Psoas muscle (tissue), 7 donors: ENCODE measurements at regions not wholly inside any gene's neighbourhood (a gene's known extent, or its start where the extent isn't known, plus 50 kb on each side); places are given as distances from the start of the nearest gene placed in this dataset.

Source experiments
- ATAC-seq, 4 donors: fragments of 200-7000 bp; cut with Tn5 transposase; one replicate each; pipeline ENCODE4 v1.9.1; 2020; ENCODE audit warnings: moderate library complexity in 3 of 4, mild to moderate bottlenecking in 2 of 4
- DNase-seq, 2 donors: peaks; one replicate each; pipeline ENCODE4 v3.0.0-alpha.2; 2020
- H3K27ac ChIP-seq: fragments of 200-600 bp; one replicate; pipeline ENCODE4 v1.8.0; 2022
- H3K27me3 ChIP-seq, 3 donors: fragments of 200-600 bp in 1 of 3; one replicate each; pipeline versions ENCODE4 v1.6.1 to v1.8.0; 2013 to 2022; ENCODE audit warnings: low read length in 2 of 3, mild to moderate bottlenecking in 2 of 3, moderate library complexity in 1 of 3; ENCODE audit not compliant: insufficient read depth in 3 of 3
- H3K36me3 ChIP-seq, 2 donors: fragments of 200-600 bp in 1 of 2; one replicate each; pipeline versions ENCODE4 v1.6.1 to v1.8.0; 2013 to 2022; ENCODE audit warnings: low read depth in 1 of 2, mild to moderate bottlenecking in 1 of 2, moderate library complexity in 1 of 2; ENCODE audit not compliant: insufficient read depth in 1 of 2
- H3K4me1 ChIP-seq: fragments of 200-600 bp; one replicate; pipeline ENCODE4 v1.8.0; 2022
- H3K4me3 ChIP-seq: fragments of 200-600 bp; one replicate; pipeline ENCODE4 v1.8.0; 2022; ENCODE audit warnings: mild to moderate bottlenecking
- H3K9me3 ChIP-seq: fragments of 200-600 bp; one replicate; pipeline ENCODE4 v1.8.0; 2022
- WGBS, 3 donors: extraction: QIAGEN DNeasy Blood & Tissue Kit; methylation state at CpG; one replicate each; pipeline versions ENCODE4 v1.1.6 to v1.1.7; 2013; 5-methylcytosine and 5-hydroxymethylcytosine counted together
- intact Hi-C, 2 donors: fragments of 100-400 bp; cut with DNase I; formaldehyde crosslinking; loops; one replicate each; pipeline versions ENCODE4 v1.11.0 to v1.14.2; 2022
- TF ChIP-seq, protein P1 (sequence below): fragments of 200-600 bp; IDR thresholded peaks from one replicate; pipeline ENCODE4 v1.8.0; 2022; ENCODE audit warnings: antibody characterized with exemption
- donor health status: healthy with polysubstance abuse.
- donor health status: DM: no; HTN: no; CAD: no; lungs with moderate emphysema.
- donor health status: Bipolar disorder and iron deficiency.
- donor health status: healthy.
- donor health status: DM: yes; HTN: yes; CAD: no.
- donor health status: DM: no; HTN: no; CAD: no.
- donor health status: DM: yes; HTN: yes; CAD: no.

DNA sequence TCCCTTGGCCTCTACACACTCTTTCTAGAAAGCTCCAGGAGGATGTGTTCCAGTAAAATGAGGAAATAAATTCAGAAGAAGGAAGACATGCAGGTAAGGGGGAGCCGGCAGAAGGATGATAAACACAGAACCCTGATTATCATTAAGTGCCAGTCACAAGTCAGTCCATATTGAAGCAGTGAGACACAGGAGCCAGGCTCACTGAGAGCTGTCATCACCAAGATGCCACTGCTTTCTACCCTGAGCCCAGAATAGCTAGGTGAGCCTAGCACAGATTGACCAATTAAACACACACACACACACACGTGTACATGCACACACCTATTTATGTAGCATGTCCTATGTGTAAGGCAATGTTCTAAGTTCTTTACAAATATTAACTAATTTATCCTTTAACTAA lies 211.4 kb upstream of the IPO5 start:
- DNase-seq: no peak
- Histone ChIP-seq H3K36me3 (no peaks in the 10 kb centered on the region), H3K27me3 (no peaks in the 10 kb centered on the region), H3K9me3 (no peaks in the 10 kb centered on the region), H3K27ac (no peak overlapping the region), H3K4me1 (no peaks in the 10 kb centered on the region), H3K4me3 (no peak overlapping the region)
- intact Hi-C loops: no loop called here
- WGBS, 3 donors: 79 to 86% (median 81%) methylated on average over 2 of the region's 2 CpGs
- no peak for ATAC-seq
- TF ChIP-seq, protein P1, sequence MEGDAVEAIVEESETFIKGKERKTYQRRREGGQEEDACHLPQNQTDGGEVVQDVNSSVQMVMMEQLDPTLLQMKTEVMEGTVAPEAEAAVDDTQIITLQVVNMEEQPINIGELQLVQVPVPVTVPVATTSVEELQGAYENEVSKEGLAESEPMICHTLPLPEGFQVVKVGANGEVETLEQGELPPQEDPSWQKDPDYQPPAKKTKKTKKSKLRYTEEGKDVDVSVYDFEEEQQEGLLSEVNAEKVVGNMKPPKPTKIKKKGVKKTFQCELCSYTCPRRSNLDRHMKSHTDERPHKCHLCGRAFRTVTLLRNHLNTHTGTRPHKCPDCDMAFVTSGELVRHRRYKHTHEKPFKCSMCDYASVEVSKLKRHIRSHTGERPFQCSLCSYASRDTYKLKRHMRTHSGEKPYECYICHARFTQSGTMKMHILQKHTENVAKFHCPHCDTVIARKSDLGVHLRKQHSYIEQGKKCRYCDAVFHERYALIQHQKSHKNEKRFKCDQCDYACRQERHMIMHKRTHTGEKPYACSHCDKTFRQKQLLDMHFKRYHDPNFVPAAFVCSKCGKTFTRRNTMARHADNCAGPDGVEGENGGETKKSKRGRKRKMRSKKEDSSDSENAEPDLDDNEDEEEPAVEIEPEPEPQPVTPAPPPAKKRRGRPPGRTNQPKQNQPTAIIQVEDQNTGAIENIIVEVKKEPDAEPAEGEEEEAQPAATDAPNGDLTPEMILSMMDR: no peak

DNA sequence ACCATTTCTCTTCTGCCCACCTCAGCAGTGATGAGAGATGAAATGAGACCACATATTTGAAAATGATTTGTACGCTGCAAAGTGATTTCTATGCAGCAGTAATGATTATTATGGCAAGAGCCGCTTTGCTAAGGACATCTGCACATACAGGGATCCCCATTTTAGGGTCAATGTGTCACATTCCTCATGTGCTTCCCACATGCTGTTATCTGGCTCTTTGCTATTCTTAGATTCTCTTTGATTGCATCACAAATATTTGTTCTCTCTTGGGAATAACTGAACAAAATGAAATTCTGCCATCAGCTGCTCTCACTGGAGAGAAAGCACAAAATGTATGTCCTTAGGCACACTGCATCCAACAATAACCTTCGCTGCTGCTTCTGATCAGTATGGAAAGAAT lies 209.5 kb upstream of the IPO5 start:
- H3K27ac ChIP-seq: no peak overlapping the region
- ATAC-seq: peak in 1 of 4 donors; percentile 29

DNA sequence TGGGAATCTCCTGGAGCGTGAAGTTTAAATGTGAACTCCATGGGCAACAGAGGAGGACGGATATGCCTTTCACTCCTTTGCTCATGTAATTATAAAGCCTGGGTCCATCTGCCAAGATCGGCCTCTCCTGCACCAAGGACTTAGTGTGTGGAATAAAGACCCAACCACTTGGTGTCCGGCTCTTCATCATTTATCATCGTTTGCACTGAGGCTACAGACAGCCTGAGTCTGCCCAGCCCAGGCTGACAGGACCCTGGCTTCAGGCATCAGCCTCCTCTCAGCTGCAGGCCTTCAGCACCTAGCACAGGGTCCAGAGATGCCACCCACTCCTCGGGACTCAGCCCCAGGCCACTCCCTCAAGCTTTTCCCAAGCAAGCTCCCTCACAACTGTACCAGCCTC lies 206.8 kb upstream of the IPO5 start:
- ATAC-seq (no peak), DNase-seq (no peak)
- H3K27ac ChIP-seq: no peak overlapping the region
- intact Hi-C loops: no loop called here
- TF ChIP-seq, protein P1: no peak
- H3K36me3 ChIP-seq: no peaks in the 10 kb centered on the region
- no peaks in the 10 kb centered on the region for H3K9me3 ChIP-seq
- no peak overlapping the region for H3K4me3 ChIP-seq
- H3K27me3 ChIP-seq: no peaks in the 10 kb centered on the region
- H3K4me1 ChIP-seq: no peaks in the 10 kb centered on the region
- WGBS, 3 donors: 81 to 83% (median 81%) methylated on average over 6 of the region's 6 CpGs

More for the DNA sequence above, 209.5 kb upstream of the IPO5 start:
- H3K4me3 ChIP-seq: no peak overlapping the region
- no peaks in the 10 kb centered on the region for H3K27me3 ChIP-seq
- WGBS, 3 donors: 54 to 60% (median 56%) methylated on average over 3 of the region's 3 CpGs
- intact Hi-C loops: no loop called here
- no peaks in the 10 kb centered on the region for H3K4me1 ChIP-seq
- no peaks in the 10 kb centered on the region for H3K36me3 ChIP-seq
- TF ChIP-seq, protein P1: no peak
- H3K9me3 ChIP-seq: no peaks in the 10 kb centered on the region
- no peak for DNase-seq

DNA sequence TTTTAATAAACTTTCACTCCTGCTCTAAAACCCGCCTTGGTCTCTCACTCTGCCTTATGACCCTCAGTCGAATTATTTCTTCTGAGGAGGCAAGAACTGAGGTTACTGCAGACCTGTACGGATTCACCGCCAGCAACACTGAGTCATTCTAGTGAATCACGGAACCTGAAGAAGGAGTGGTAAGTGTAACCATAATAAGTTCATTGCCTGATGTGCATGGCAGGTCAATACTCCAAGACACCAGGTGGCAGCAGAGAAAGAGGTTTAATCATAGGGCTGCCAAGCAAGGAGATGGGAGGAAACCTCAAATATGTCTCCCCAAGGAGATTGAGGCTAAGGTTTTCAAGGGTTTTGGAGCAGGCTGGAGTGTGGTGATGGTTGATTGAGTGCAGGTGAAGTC lies 204.3 kb upstream of the IPO5 start:
- no peaks in the 10 kb centered on the region for H3K4me1 ChIP-seq
- DNase-seq: no peak
- no peak for ATAC-seq
- H3K27me3 ChIP-seq: no peaks in the 10 kb centered on the region
- TF ChIP-seq, protein P1: no peak
- H3K9me3 ChIP-seq: no peaks in the 10 kb centered on the region
- WGBS, 3 donors: 93 to 96% (median 95%) methylated on average over 5 of the region's 5 CpGs
- H3K27ac ChIP-seq: no peak overlapping the region
- H3K36me3 ChIP-seq: no peaks in the 10 kb centered on the region
- intact Hi-C loops: no loop called here
- H3K4me3 ChIP-seq: no peak overlapping the region

DNA sequence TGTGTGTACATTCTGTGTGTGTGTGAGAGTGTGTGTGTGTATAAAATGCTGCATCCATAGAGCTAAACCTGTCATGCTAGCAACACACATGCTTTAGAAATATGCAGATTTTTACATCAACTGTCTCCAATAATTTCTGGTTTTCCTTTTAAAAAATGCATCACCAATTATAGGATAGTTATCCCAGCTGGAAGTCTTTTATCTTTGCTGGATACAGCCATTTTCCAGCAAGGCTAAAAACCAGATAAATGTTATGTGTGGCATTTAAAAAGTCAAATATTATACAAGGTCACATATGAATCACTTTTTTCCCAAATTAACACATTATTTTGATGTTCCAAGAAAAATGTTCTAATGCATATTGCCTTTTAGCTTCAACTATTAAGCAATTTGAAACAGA lies 202.0 kb upstream of the IPO5 start:
- no peaks in the 10 kb centered on the region for H3K4me1 ChIP-seq

More for the DNA sequence above, 202.0 kb upstream of the IPO5 start:
- TF ChIP-seq, protein P1: no peak
- Histone ChIP-seq H3K27ac (no peak overlapping the region), H3K36me3 (no peaks in the 10 kb centered on the region), H3K27me3 (no peaks in the 10 kb centered on the region), H3K4me3 (no peak overlapping the region), H3K9me3 (no peaks in the 10 kb centered on the region)
- intact Hi-C loops: no loop called here
- DNase-seq (no peak), ATAC-seq (no peak)
